Testis (tissue), 2 donors: ENCODE measurements at regions not wholly inside any gene's neighbourhood (a gene's known extent, or its start where the extent isn't known, plus 50 kb on each side); places are given as distances from the start of the nearest gene placed in this dataset.

Experiments used
- CTCF ChIP-seq, 3 experiments: fragments of 450-650 bp in 2 of 3; fragments of 200-600 bp in 1 of 3; sonication (generic) in 1 of 3; IDR thresholded peaks; one replicate each; pipeline ENCODE4 v1.5.1; 2016 to 2019; ENCODE audit warnings: antibody characterized with exemption in 3 of 3, mild to moderate bottlenecking in 2 of 3, moderate library complexity in 1 of 3
- POLR2A ChIP-seq: fragments of 450-650 bp; IDR thresholded peaks from one replicate; pipeline ENCODE4 v1.6.1; 2017; ENCODE audit warnings: antibody characterized with exemption, mild to moderate bottlenecking, moderate library complexity

DNA sequence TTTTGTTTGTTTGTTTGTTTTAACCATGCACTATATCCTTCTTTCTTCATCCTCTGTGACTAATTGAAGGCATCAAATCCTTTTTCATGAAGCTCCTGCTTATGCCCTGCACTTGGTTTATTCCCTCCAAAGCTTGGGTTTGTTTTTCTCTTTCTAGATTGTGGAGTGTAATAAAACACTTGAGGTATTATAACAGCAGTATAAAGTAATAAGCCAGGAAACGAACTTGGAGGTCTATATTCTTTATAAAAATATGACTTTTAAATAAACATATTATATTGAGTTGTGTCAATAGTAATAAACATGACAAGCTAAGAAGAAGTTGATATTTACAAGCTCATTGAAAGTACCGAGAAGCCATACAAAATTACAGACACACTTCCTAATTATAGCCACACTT, 659.4 kb downstream of the RFPL4B start:
- TF ChIP-seq CTCF (IDR thresholded peaks at IDR 0.05) (no peak), POLR2A (no peak)
